IMR-90 (cell line): ENCODE measurements at regions not wholly inside any gene's neighbourhood (a gene's known extent, or its start where the extent isn't known, plus 50 kb on each side); places are given as distances from the start of the nearest gene placed in this dataset.

Experiments used
- POLR2A ChIP-seq: IDR thresholded peaks from 2 replicates; pipeline ENCODE4 v1.6.1; 2012; ENCODE audit warnings: mild to moderate bottlenecking, low read depth, low read length
- RAD21 ChIP-seq: IDR thresholded peaks from 2 replicates; pipeline ENCODE4 v1.6.1; 2012; ENCODE audit warnings: low read length, improper control_type of control experiment
- RFX5 ChIP-seq: IDR thresholded peaks from 2 replicates; pipeline ENCODE4 v1.8.0; 2012; ENCODE audit warnings: low read depth, mild to moderate bottlenecking, low read length, moderate library complexity
- SMC3 ChIP-seq: fragments of 150-350 bp; IDR thresholded peaks from 2 replicates; pipeline ENCODE4 v1.6.1; 2016; ENCODE audit warnings: low read depth, mild to moderate bottlenecking, antibody characterized with exemption, low read length, moderate library complexity
- TF ChIP-seq, protein P1 (sequence below): conservative IDR thresholded peaks from 2 replicates; pipeline ENCODE4 v1.5.1; 2012; ENCODE audit warnings: mild to moderate bottlenecking, low read depth, low read length, improper control_type of control experiment
- TF ChIP-seq, protein P2 (sequence below): fragments of 150-350 bp; IDR thresholded peaks from 2 replicates; pipeline ENCODE4 v1.6.1; 2016; ENCODE audit warnings: low read depth, mild to moderate bottlenecking, low read length, moderate library complexity, borderline replicate concordance

DNA sequence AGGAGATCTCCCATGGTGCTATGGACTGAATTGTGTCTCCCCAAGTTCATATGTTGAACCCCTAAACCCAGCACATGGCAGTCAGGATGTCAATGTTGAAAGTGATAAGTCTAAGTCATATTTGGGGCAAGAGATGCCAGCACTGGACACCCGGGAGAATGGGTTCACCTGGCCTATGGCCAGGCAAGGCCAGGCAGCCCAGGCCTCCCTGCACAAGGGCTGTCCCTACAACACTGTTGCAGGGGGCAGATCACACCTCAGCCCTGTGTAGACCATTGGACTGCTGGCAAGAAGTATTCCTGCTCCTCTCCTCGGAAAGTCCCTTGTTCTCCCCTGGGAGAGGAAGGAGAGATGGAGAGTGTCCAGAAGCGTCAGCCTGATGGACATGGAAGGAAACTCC, 240.5 kb downstream of the GADD45G start:
- TF ChIP-seq, protein P1, sequence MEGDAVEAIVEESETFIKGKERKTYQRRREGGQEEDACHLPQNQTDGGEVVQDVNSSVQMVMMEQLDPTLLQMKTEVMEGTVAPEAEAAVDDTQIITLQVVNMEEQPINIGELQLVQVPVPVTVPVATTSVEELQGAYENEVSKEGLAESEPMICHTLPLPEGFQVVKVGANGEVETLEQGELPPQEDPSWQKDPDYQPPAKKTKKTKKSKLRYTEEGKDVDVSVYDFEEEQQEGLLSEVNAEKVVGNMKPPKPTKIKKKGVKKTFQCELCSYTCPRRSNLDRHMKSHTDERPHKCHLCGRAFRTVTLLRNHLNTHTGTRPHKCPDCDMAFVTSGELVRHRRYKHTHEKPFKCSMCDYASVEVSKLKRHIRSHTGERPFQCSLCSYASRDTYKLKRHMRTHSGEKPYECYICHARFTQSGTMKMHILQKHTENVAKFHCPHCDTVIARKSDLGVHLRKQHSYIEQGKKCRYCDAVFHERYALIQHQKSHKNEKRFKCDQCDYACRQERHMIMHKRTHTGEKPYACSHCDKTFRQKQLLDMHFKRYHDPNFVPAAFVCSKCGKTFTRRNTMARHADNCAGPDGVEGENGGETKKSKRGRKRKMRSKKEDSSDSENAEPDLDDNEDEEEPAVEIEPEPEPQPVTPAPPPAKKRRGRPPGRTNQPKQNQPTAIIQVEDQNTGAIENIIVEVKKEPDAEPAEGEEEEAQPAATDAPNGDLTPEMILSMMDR, result no peak
- TF ChIP-seq SMC3, result no peak
- no peak for TF ChIP-seq POLR2A
- no peak for TF ChIP-seq RAD21
- no peak for TF ChIP-seq RFX5
- TF ChIP-seq, protein P2, sequence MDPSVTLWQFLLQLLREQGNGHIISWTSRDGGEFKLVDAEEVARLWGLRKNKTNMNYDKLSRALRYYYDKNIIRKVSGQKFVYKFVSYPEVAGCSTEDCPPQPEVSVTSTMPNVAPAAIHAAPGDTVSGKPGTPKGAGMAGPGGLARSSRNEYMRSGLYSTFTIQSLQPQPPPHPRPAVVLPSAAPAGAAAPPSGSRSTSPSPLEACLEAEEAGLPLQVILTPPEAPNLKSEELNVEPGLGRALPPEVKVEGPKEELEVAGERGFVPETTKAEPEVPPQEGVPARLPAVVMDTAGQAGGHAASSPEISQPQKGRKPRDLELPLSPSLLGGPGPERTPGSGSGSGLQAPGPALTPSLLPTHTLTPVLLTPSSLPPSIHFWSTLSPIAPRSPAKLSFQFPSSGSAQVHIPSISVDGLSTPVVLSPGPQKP, result no peak
